Natural killer cell (primary cell): ENCODE measurements at regions not wholly inside any gene's neighbourhood (a gene's known extent, or its start where the extent isn't known, plus 50 kb on each side); places are given as distances from the start of the nearest gene placed in this dataset.

Experiments
- ATAC-seq, 3 donors: fragments of 150-1000 bp in 2 of 3; fragments of 200-7000 bp in 1 of 3; cut with Tn5 transposase; 1 replicate in 1 of 3; 2 replicates in 2 of 3; pipeline ENCODE4 v1.10.0; 2021; ENCODE audit warnings: mild to moderate bottlenecking in 2 of 3, moderate library complexity in 2 of 3
- DNase-seq, 2 donors: peaks; one replicate each; pipeline versions ENCODE4 v3.0.0 to v3.0.0-alpha.2; 2013 to 2021; ENCODE audit warnings: mixed read lengths in 1 of 2
- H3K27ac ChIP-seq: one replicate; pipeline ENCODE4 v1.5.1; 2013; ENCODE audit warnings: mild to moderate bottlenecking, low read length
- H3K27me3 ChIP-seq: one replicate; pipeline ENCODE4 v1.6.1; 2013; ENCODE audit warnings: low read length; ENCODE audit not compliant: control insufficient read depth, insufficient read depth
- H3K36me3 ChIP-seq: one replicate; pipeline ENCODE4 v1.6.1; 2013; ENCODE audit warnings: low read length; ENCODE audit not compliant: control insufficient read depth, insufficient read depth
- H3K4me1 ChIP-seq: one replicate; pipeline ENCODE4 v1.6.1; 2013; ENCODE audit warnings: low read length; ENCODE audit not compliant: control insufficient read depth, insufficient read depth
- H3K4me3 ChIP-seq: one replicate; pipeline ENCODE4 v1.5.1; 2013; ENCODE audit warnings: low read length
- H3K9me3 ChIP-seq: one replicate; pipeline ENCODE4 v1.6.1; 2013; ENCODE audit warnings: low read length; ENCODE audit not compliant: control insufficient read depth, insufficient read depth
- H3K27ac Mint-ChIP-seq, 2 donors: one replicate each; pipeline ENCODE4 v1.8.0; 2022; ENCODE audit warnings: mild to moderate bottlenecking in 2 of 2, mixed read lengths in 2 of 2, moderate library complexity in 1 of 2
- H3K27me3 Mint-ChIP-seq, 2 donors: one replicate each; pipeline ENCODE4 v1.8.0; 2022; ENCODE audit warnings: low read depth in 2 of 2, mixed read lengths in 2 of 2
- H3K36me3 Mint-ChIP-seq: one replicate; pipeline ENCODE4 v1.8.0; 2022; ENCODE audit warnings: mixed read lengths
- H3K4me1 Mint-ChIP-seq, 2 donors: one replicate each; pipeline ENCODE4 v1.8.0; 2022; ENCODE audit warnings: mixed read lengths in 2 of 2
- H3K4me3 Mint-ChIP-seq: one replicate; pipeline ENCODE4 v1.8.0; 2022; ENCODE audit warnings: mild to moderate bottlenecking, moderate library complexity, mixed read lengths
- H3K9me3 Mint-ChIP-seq, 2 donors: one replicate each; pipeline ENCODE4 v1.8.0; 2022; ENCODE audit warnings: mixed read lengths in 2 of 2
- CTCF ChIP-seq: fragments of 200-600 bp; IDR thresholded peaks from one replicate; pipeline ENCODE4 v1.8.0; 2022; ENCODE audit warnings: antibody characterized with exemption
- WGBS: methylation state at CpG from one replicate; pipeline ENCODE4 v1.1.7; 2013; ENCODE audit warnings: missing lambda C conversion rate; ENCODE audit not compliant: insufficient coverage; 5-methylcytosine and 5-hydroxymethylcytosine counted together
- intact Hi-C: fragments of 100-400 bp; cut with micrococcal nuclease; formaldehyde crosslinking; loops from one replicate; pipeline ENCODE4 v1.14.2; 2022

GRCh38 chr5:12246036-12246435 is 341.8 kb upstream of the CTNND2 start:
- Mint-ChIP-seq H3K27ac (no peak overlapping the region), H3K4me1 (no peaks in the 10 kb centered on the region), H3K4me3 (no peak overlapping the region), H3K9me3 (peaks cover 12 to 23% of the 10 kb centered on the region in 2 donors), H3K36me3 (peaks cover 8% of the 10 kb centered on the region), H3K27me3 (no peaks in the 10 kb centered on the region)
- H3K27me3 ChIP-seq = no peaks in the 10 kb centered on the region
- DNase-seq (no peak), ATAC-seq (no peak)
- no peak for TF ChIP-seq CTCF
- no peak overlapping the region for H3K4me3 ChIP-seq
- H3K9me3 ChIP-seq = no peaks in the 10 kb centered on the region
- 80% methylated on average over 5 of the region's 5 CpGs for WGBS
- intact Hi-C loops = no loop called here
- no peaks in the 10 kb centered on the region for H3K4me1 ChIP-seq
- H3K36me3 ChIP-seq = no peaks in the 10 kb centered on the region
- no peak overlapping the region for H3K27ac ChIP-seq

- no peak overlapping the region for H3K27ac Mint-ChIP-seq
- no peaks in the 10 kb centered on the region for H3K27me3 ChIP-seq
- no peak for TF ChIP-seq CTCF
- DNase-seq (no peak), ATAC-seq (no peak)
- peaks cover 8% of the 10 kb centered on the region for H3K36me3 Mint-ChIP-seq
- no peaks in the 10 kb centered on the region for H3K36me3 ChIP-seq
- intact Hi-C loops = no loop called here
- no peak overlapping the region for H3K4me3 ChIP-seq
- no peak overlapping the region for H3K27ac ChIP-seq
- peaks cover 12 to 23% of the 10 kb centered on the region in 2 donors for H3K9me3 Mint-ChIP-seq
- H3K4me1 Mint-ChIP-seq = no peaks in the 10 kb centered on the region
- no peaks in the 10 kb centered on the region for H3K4me1 ChIP-seq
- no peaks in the 10 kb centered on the region for H3K27me3 Mint-ChIP-seq
- no peak overlapping the region for H3K4me3 Mint-ChIP-seq
- no peaks in the 10 kb centered on the region for H3K9me3 ChIP-seq
- 89% methylated on average over 3 of the region's 3 CpGs for WGBS
Observed at GRCh38 chr5:12245429-12245828, 341.2 kb upstream of the CTNND2 start.

DNA sequence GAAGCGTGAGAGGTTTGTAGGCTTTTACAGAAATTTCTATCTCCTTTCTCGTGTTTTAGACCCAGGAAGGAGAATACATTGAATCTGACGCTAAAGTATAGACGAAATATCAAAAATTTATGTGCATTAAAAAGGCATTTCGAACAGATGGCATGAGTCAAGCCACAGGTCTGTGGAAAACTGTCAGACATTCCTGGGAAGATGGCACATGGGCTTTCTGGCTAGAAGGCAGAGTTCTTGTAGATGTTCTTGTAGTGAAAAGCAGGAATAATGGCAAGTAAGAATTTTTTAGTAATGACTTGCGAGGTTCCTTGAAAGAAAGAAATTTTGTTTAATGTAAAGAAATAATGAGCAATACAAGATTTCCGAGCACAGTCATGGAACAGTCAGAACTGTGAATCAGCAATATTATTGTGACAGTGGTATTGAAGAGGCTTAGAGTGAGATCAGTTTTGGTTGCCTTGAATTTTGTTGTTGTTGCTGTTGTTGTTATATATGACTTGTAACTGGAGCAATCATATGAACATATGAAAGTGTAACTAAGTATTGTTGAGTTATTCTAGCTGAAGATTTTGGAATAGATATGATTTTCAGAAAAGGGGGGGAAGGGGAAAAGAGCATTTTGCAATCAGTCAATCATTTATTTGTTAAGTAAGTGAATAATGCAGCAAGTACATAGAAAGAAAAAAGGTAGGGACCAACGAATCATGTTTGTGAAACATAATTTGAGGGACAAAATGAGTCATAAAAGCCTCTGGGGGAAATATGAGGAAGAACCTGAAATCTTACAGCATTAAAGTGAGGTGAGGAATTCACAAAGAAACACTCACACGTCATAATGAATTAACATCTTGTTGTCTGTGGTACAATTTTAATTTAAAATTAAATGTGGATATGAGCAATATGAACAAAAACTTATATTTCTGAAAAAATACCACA is 339.0 kb upstream of the CTNND2 start:
- H3K4me3 Mint-ChIP-seq = no peak overlapping the region
- TF ChIP-seq CTCF = no peak
- ATAC-seq (no peak), DNase-seq (no peak)
- peaks cover 14 to 21% of the 10 kb centered on the region in 2 donors for H3K9me3 Mint-ChIP-seq
- Histone ChIP-seq H3K9me3 (no peaks in the 10 kb centered on the region), H3K36me3 (no peaks in the 10 kb centered on the region), H3K4me3 (no peak overlapping the region), H3K27me3 (no peaks in the 10 kb centered on the region), H3K27ac (no peak overlapping the region), H3K4me1 (no peaks in the 10 kb centered on the region)
- intact Hi-C loops = no loop called here
- WGBS = 76% methylated on average over 8 of the region's 9 CpGs
- no peak overlapping the region for H3K27ac Mint-ChIP-seq
- H3K27me3 Mint-ChIP-seq = no peaks in the 10 kb centered on the region
- H3K36me3 Mint-ChIP-seq = peaks cover 8% of the 10 kb centered on the region
- no peaks in the 10 kb centered on the region for H3K4me1 Mint-ChIP-seq
